Ishikawa (cell line): ENCODE measurements at regions not wholly inside any gene's neighbourhood (a gene's known extent, or its start where the extent isn't known, plus 50 kb on each side); places are given as distances from the start of the nearest gene placed in this dataset.

Experiments
- EP300 ChIP-seq: IDR thresholded peaks from 2 replicates; pipeline ENCODE4 v1.6.1; 2012; ENCODE audit warnings: borderline replicate concordance
- YY1 ChIP-seq: IDR thresholded peaks from 2 replicates; pipeline ENCODE4 v1.6.1; 2012; ENCODE audit warnings: low read depth

DNA sequence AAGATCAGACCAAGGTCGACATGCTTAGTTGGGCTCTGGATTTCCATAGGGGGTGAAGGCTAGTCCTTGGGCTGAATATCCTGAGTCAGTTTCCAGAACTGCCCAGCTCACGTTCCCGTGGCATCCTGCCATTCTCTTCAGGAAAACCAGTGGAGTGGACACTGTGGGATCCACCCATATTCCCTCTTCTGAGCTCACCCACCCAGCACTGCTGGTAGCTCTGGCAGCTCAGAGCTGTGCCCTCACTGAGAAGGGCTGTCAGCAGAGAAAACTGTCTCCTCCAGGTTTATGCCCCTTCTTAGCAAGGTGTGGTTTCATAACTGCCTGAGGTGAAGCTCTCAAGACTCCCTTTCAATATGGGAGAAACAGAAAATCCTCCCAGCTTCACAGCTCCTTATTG is 111.7 kb downstream of the GGTLC2 start:
- TF ChIP-seq YY1 (no peak), EP300 (no peak)
